HuH-7.5 (cell line): ENCODE measurements at regions not wholly inside any gene's neighbourhood (a gene's known extent, or its start where the extent isn't known, plus 50 kb on each side); places are given as distances from the start of the nearest gene placed in this dataset.

Experiments used
- DNase-seq: peaks from one replicate; pipeline ENCODE4 v3.0.0; 2011; ENCODE audit warnings: low spot score

DNA sequence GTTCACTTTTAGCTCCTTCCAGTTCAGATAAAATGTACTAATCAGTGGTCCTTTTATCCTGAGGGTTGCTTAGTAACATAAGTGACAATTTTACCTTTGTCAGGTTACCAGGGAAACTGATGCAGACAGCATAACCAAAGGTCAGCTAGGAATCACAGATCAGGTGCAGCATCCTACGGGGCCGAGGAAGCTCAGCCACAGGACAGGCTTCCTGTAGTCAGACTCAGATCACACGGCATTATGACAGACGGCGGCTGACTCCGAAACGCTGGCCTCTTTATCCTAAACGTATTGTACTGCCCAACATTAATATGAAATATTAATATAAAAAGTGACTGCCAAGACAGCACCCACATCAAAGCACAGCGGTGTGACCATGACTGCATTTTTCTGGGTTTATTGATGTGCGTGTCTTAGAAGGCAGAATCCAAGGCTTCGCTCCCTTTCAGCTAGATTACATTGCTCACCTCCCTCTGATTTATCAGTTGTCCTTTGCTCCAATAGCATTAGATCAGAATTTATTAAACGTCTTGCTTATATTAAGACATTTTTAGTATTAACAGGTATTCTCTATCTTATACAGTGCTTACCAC is 444.5 kb downstream of the CMPK2 start:
- no peak for DNase-seq

DNA sequence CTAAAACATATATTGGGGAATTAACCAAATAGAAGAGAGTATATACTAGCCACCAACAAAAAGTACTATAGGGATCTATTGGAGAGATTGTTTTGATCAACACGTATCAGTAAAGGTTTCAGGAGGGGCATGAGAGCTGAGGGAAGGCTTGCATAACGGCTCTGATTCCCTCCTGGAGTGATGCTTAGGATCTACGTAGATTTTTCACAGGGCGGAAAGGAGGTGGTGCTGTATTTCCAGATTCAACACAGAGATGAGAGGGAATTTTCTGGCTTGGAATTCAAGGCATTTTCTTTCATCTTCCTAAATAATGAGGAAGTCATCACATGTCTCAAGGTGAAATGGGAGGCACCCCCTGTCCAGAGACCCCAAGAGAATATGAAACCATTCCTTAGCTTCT is 443.8 kb downstream of the CMPK2 start:
- no peak for DNase-seq

DNA sequence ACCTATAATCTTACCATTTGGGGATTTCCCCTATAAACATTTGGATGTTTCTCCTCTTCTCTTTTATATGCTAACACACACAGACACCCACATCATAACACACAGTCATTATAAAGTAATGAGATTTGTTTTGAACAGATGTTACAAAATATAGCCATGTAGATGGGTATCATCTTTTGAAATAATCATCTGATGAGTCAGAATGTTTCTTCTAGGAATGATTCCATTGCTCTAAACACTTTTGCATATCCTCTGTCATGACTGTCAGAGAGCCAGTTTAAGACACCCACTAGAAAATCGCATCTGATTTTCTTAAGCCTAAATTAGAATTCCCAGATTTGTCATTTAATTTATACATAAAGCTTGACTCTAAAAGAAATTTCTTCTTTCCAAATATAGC is 442.6 kb downstream of the CMPK2 start:
- DNase-seq: no peak

DNA sequence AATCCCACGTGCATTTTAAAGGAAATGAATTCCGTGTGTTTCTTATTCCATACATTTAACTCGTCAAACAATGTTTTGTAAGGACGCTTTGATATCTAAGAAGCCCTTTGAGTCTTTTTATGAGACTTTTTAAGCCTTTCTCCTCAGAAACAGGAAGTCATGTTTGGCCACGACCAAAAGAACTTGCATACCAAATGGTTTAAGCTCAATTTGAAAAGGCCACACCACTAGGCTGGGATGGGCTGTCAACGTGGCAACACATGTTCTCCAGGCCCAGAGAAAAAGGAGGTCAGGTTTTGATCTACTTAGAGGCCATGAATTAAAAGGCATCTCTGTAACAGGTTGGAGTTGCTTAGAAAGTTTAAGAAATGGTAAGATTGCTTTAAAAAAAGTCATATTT is 441.8 kb downstream of the CMPK2 start:
- no peak for DNase-seq

- no peak for DNase-seq
Observed at GRCh38 chr2:6425032-6425431, 440.7 kb downstream of the CMPK2 start.

- no peak for DNase-seq
Observed at GRCh38 chr2:6429210-6429986, 436.3 kb downstream of the CMPK2 start.

DNA sequence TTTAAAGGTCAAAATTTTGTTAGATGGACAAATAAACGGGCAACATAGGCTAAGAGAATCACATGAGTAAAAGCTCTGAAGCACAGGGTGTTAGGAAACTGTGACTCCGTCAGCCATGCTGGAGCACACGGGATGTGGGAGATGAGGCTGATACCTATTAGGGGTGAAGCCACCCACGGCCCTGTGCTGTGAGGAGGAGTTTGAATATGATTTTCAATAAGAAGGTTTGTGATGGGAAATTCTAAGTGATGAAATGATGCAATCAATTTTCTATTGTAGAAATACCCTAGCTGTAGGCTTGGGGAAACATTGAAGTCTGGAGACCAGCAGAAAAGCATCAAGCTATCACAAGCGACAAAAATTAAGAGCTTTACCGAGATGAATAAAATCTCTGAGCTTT is 431.3 kb downstream of the CMPK2 start:
- no peak for DNase-seq

DNA sequence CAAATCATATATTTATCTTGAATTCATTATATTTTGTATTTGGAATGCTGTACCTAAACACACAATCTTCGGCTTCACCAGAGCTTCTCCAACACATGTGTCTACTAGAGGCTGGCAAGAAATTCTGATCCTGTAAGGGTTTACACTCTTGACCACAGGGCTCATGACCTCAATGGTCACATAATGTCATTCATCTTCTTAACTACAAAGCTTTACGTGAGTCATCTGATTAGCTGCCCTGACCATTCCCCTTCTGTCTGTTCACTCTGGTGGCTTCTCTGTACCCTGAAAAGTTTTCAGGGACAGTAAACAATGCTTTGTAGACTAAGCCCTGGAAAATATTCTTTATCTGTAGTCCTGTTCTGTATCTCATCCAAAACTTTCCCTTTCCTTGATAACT is 423.9 kb downstream of the CMPK2 start:
- DNase-seq: no peak

- no peak for DNase-seq
Observed at GRCh38 chr2:6442252-6442985, 423.3 kb downstream of the CMPK2 start.

GRCh38 chr2:6443061-6443823 is 422.5 kb downstream of the CMPK2 start:
- no peak for DNase-seq

DNA sequence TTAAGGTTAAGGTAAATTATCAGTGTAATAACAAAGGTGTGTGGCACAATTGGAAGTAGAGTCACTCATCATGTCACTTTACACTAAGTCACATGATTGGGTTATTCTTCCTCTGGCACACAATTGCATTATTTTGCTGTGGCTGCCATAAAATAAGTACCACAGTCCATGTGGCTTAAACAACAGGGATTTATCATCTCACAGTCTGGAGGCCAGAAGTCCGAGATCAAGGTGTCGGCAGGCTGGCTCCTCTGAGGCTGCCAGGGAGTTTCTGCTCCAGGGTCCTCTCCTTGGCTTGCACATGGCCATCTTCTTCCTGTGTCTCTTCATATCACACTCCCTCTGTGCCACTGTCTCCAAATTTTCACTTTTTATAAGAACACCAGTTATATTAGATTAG is 421.2 kb downstream of the CMPK2 start:
- no peak for DNase-seq

DNA sequence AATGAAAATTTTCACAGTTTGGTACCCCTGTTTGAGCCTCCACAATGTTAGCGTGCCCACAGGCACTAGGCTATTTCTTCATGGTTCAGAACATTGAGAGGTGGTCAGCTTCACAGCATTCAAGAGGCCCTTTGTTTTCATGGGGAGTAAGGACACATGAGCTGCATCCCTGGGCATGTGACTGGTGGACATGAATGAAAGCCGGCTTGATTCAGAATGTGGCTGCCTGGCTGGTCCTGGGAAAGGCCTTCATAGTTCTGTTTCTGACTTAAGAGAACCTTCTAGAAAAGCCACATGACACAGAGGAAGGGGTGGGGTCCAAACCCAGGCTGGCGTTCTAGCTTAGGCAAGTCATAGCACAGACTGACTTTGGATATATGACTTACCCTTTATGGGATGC is 420.6 kb downstream of the CMPK2 start:
- no peak for DNase-seq

- DNase-seq: no peak
Observed at GRCh38 chr2:6446938-6447608, 418.6 kb downstream of the CMPK2 start.

DNA sequence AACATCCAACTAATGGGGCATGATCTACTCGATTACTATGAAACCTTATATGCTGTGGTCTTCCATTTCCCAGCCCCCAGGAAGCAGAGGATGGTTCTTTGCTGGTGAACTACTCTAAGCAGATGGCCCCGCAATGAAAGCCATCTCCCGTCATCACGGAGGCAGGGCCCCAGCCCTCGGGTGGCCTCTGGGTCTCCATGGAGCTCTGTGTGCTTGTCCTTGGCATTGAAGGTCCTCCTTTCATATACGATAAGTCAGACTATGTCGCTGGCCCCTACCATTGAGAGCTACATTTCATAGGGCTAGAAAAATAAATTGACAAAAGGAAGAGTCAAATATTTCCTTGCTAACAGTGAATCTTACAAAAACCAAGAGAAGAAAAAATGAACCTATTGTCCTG is 416.8 kb downstream of the CMPK2 start:
- DNase-seq: no peak

DNA sequence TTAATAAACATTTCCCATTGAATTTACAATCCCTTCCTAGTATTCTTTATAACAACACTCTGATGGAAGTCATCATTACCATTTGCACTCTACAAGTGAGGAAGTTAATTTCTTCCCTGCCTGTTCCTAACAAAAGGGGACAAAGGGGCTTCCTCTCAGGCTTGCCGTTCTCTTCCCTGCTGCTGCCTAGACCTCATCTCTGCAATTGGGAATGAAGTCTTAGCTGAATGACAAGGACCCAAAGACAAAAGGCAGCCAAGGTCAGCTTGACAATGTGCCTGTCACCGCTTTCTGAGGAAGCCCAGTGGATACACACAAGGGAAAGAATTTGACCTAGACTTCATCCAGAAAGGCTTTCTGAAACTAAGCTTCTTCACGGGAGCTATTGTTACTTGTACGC is 416.4 kb downstream of the CMPK2 start:
- DNase-seq: no peak

DNA sequence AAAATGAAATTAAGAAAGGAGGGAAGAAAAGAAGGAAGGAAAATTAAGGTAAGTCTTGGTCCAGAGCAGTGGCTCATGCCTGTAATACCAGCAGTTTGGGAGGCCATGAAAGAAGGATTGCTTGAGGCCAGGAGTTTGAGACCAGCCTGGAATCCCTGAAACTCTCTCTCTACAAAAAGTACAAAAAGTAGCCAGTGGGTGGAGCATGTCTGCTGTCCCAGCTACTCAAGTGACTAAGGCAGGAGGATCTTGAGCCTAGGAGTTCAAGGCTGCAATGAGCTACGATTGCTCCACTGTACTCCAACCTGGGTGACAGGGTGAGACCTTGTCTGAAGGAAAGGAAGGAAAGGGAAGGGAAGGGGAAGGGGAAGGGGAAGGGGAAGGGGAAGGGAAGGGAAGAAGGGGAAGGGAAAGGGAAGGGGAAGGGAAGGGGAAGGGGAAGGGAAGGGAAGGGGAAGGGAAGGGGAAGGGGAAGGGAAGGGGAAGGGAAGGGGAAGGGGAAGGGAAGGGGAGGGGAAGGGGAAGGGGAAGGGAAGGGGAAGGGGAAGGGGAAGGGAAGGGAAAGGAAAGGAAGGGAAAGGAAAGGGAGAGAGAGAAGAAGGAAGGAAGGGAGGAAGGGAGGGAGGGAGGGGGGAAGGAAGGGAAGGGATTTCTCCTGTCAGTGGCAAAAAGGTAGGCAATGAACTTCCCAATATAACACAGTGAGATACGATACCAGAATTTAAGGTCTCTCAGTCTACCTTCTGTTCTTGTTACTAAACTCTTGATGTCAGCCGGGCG is 412.8 kb downstream of the CMPK2 start:
- no peak for DNase-seq

DNA sequence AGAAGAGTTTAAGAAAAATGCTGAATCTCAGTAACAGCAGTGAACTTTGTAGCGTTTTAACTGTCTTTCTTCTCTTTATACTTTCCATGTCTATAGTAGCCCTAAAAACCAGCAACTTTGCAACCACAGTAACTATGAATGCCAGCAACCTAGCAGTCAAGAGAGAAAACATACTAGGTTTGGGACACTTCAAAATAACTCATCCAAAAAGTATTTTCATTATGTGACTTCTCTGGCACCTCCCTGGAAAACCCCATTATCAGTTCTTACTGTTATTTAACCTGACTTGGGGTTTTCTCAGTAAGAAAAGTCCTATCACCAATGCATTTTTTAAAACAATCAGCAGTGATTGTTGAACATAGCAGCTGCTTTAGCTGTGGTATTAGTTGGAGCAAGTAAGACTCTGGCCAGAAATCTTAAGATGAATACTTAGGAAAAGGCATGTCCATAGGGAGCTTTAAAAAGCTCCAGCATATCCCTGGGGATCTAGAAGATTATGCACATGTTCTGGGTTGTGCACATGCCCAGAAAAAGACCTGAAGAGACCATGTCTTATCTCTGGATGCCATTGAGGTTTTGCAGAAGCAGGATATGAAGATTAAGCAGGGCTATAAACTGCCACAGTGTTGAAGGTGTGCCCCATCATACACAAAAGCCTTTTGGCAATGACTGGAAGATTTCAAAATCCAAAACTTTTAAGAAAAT is 411.3 kb downstream of the CMPK2 start:
- no peak for DNase-seq

DNA sequence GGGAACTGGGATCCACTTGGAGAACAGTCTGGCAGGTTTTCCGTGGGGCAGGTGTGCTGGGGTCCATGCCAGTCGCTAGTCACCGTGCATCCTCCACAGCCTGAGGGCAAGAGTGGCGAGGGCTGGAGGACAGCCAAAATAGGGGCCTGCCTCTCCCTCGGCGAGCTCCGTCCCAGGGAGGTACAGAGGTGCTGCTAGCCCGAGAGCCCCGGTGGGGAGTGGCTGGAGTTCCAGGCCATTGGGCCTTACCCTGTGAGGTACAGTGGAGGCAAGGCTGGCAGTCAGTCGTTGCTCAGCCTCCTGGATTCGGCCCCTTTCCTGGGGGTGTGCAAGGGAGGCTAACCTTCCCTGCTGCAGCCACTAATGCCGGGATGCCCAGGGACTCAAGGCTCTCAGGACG is 406.6 kb downstream of the CMPK2 start:
- no peak for DNase-seq

DNA sequence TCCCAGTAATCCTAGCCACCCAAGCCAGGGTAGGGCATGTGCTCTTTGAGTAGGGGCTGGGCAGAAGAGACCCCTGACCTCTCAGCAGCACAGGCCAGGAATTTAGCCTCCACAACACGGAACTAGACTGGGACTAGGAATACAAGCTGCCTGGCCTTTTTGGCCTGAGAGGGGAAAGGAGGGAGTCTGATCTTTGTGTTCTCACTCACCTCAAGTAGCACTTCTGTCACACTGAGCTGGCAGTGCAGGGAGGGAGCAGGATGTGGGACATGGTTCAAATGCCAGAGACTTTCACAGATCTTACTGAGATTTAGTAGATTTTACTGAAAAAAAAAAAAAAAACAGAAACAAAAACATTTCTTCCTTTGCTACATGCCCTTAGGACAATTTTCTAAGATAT is 395.2 kb downstream of the CMPK2 start:
- DNase-seq: no peak

- DNase-seq: no peak
Observed at GRCh38 chr2:6471419-6471818, 394.3 kb downstream of the CMPK2 start.
